ENCODE measurements at regions not wholly inside any gene's neighbourhood (a gene's known extent, or its start where the extent isn't known, plus 50 kb on each side); places are given as distances from the start of the nearest gene placed in this dataset.

- TF ChIP-seq MAX (IDR thresholded peaks at IDR 0.05; ENCODE audit: insufficient read depth, insufficient read length) = no peak
- TF ChIP-seq POLR2AphosphoS5 (IDR thresholded peaks at IDR 0.05; ENCODE audit: insufficient read depth, low read depth, low read length) = no peak
- dilution Hi-C loops (cut with MboI; ENCODE audit: extremely low pct_ligation_motif_present, low sequenced_read_pairs) = no loop called here
These were observed 1161.3 kb downstream of the SLITRK1 start for GRCh38 chr13:82720986-82721385.

GRCh38 chr13:82719987-82720386 is 1162.3 kb downstream of the SLITRK1 start:
- FAIRE-seq (no peak), DNase-seq (ENCODE audit: low read depth, low spot score) (no peak)
- Histone ChIP-seq H3K27ac (ENCODE audit: insufficient read depth, low read depth, low read length) (no peak overlapping the region), H3K36me3 (ENCODE audit: control insufficient read depth in 2 of 2, extremely low read depth in 1 of 2, insufficient read depth in 2 of 2, low read length in 2 of 2) (no peaks in the 10 kb centered on the region), H3K4me1 (ENCODE audit: control insufficient read depth, extremely low read depth, insufficient read depth, low read length) (no peaks in the 10 kb centered on the region), H3K9me1 (replicated peaks; ENCODE audit: control insufficient read depth, extremely low read depth, insufficient read depth, low read length) (no peaks in the 10 kb centered on the region), H4K20me1 (replicated peaks; ENCODE audit: control insufficient read depth, extremely low read depth, insufficient read depth, low read length) (no peaks in the 10 kb centered on the region), H3K9ac (replicated peaks; ENCODE audit: extremely low read depth, insufficient read depth, low read length) (no peak overlapping the region), H3K9me3 (replicated peaks; ENCODE audit: control insufficient read depth, insufficient read depth, low read length) (no peaks in the 10 kb centered on the region), H3K4me2 (ENCODE audit: insufficient read depth, low read length) (no peak overlapping the region), H2AFZ (ENCODE audit: low read depth, low read length) (no peak overlapping the region), H3K27me3 (ENCODE audit: control insufficient read depth in 2 of 2, insufficient read depth in 2 of 2, low read length in 2 of 2) (no peaks in the 10 kb centered on the region), H3K79me2 (ENCODE audit: control insufficient read depth, insufficient read depth, low read length) (no peaks in the 10 kb centered on the region), H3K4me3 (replicated peaks in 1 of 3; ENCODE audit: insufficient read depth in 1 of 3, low read depth in 1 of 3, low read length in 3 of 3) (no peak overlapping the region)
- CTCF ChIA-PET = no interaction called here
- intact Hi-C loops (cut with micrococcal nuclease) = no loop called here
- TF ChIP-seq EZH2 (IDR thresholded peaks at IDR 0.05; ENCODE audit: borderline replicate concordance, low read depth, low read length, severe bottlenecking) = no peak
- no peak for TF ChIP-seq POLR2A (IDR thresholded peaks at IDR 0.05; ENCODE audit: low read depth, low read length)
- TF ChIP-seq POLR2AphosphoS5 (IDR thresholded peaks at IDR 0.05; ENCODE audit: insufficient read depth, low read depth, low read length) = no peak
- TF ChIP-seq MAX (IDR thresholded peaks at IDR 0.05; ENCODE audit: insufficient read depth, insufficient read length) = no peak
- no peak for TF ChIP-seq FOS (IDR thresholded peaks at IDR 0.05; ENCODE audit: borderline replicate concordance, insufficient read depth, low read length)
- TF ChIP-seq GATA2 (IDR thresholded peaks at IDR 0.05; ENCODE audit: insufficient read depth, insufficient read length, low read depth, low read length) = no peak
- no peak for TF ChIP-seq JUN (IDR thresholded peaks at IDR 0.05; ENCODE audit: borderline replicate concordance, insufficient read depth, insufficient read length, low read depth)
- no peak for TF ChIP-seq MYC (IDR thresholded peaks at IDR 0.05; ENCODE audit: low read depth, low read length)
- no peak for TF ChIP-seq CTCF (IDR thresholded peaks at IDR 0.05; ENCODE audit: extremely low read depth in 1 of 2, insufficient read depth in 1 of 2, low read depth in 1 of 2, low read length in 2 of 2)
- dilution Hi-C loops (cut with MboI; ENCODE audit: extremely low pct_ligation_motif_present, low sequenced_read_pairs) = no loop called here
- POLR2A ChIA-PET = no interaction called here
- no TSS peak for BruUV-seq (replicated peaks)

More at GRCh38 chr13:82720986-82721385, 1161.3 kb downstream of the SLITRK1 start:
- H3K4me2 ChIP-seq (ENCODE audit: insufficient read depth, low read length) = no peak overlapping the region
- no peaks in the 10 kb centered on the region for H3K4me1 ChIP-seq (ENCODE audit: control insufficient read depth, extremely low read depth, insufficient read depth, low read length)
- ChIA-PET CTCF (no interaction called here), POLR2A (no interaction called here)
- H3K36me3 ChIP-seq (ENCODE audit: control insufficient read depth in 2 of 2, extremely low read depth in 1 of 2, insufficient read depth in 2 of 2, low read length in 2 of 2) = no peaks in the 10 kb centered on the region
- H3K9ac ChIP-seq (replicated peaks; ENCODE audit: extremely low read depth, insufficient read depth, low read length) = no peak overlapping the region
- no peaks in the 10 kb centered on the region for H3K9me3 ChIP-seq (replicated peaks; ENCODE audit: control insufficient read depth, insufficient read depth, low read length)
- no peaks in the 10 kb centered on the region for H4K20me1 ChIP-seq (replicated peaks; ENCODE audit: control insufficient read depth, extremely low read depth, insufficient read depth, low read length)
- BruUV-seq (replicated peaks) = no TSS peak
- DNase-seq (ENCODE audit: low read depth, low spot score) (no peak), FAIRE-seq (no peak)
- H3K27me3 ChIP-seq (ENCODE audit: control insufficient read depth in 2 of 2, insufficient read depth in 2 of 2, low read length in 2 of 2) = no peaks in the 10 kb centered on the region
- no peak overlapping the region for H2AFZ ChIP-seq (ENCODE audit: low read depth, low read length)
- intact Hi-C loops (cut with micrococcal nuclease) = no loop called here
- H3K4me3 ChIP-seq (replicated peaks in 1 of 3; ENCODE audit: insufficient read depth in 1 of 3, low read depth in 1 of 3, low read length in 3 of 3) = no peak overlapping the region
- no peaks in the 10 kb centered on the region for H3K9me1 ChIP-seq (replicated peaks; ENCODE audit: control insufficient read depth, extremely low read depth, insufficient read depth, low read length)
- no peak overlapping the region for H3K27ac ChIP-seq (ENCODE audit: insufficient read depth, low read depth, low read length)
- H3K79me2 ChIP-seq (ENCODE audit: control insufficient read depth, insufficient read depth, low read length) = no peaks in the 10 kb centered on the region

All from endothelial cell of umbilical vein (primary cell).